ENCODE measurements at regions not wholly inside any gene's neighbourhood (a gene's known extent, or its start where the extent isn't known, plus 50 kb on each side); places are given as distances from the start of the nearest gene placed in this dataset.

- Histone ChIP-seq H3K4me1 (ENCODE audit: insufficient read depth, low read length, poor library complexity, severe bottlenecking) (no peaks in the 10 kb centered on the region), H3K9me3 (ENCODE audit: insufficient read depth, low read depth, low read length) (no peaks in the 10 kb centered on the region), H2AFZ (ENCODE audit: low read length) (no peak overlapping the region), H3F3A (ENCODE audit: low read depth) (no peaks in the 10 kb centered on the region), H3K9ac (ENCODE audit: low read depth, low read length, poor library complexity, severe bottlenecking) (no peak overlapping the region), H3K9me2 (replicated peaks; ENCODE audit: low read depth, low read length) (no peaks in the 10 kb centered on the region), H3K36me3 (ENCODE audit: insufficient read depth, low read length) (no peaks in the 10 kb centered on the region), H3K4me3 (ENCODE audit: low read length, poor library complexity, severe bottlenecking) (no peak overlapping the region), H4K20me1 (ENCODE audit: insufficient read depth, low read length, poor library complexity, severe bottlenecking) (no peaks in the 10 kb centered on the region), H3K79me2 (ENCODE audit: insufficient read depth, low read length) (no peaks in the 10 kb centered on the region), H3K27me3 (ENCODE audit: insufficient read depth, low read length, poor library complexity, severe bottlenecking) (no peaks in the 10 kb centered on the region), H3K4me2 (ENCODE audit: low read depth, low read length, poor library complexity, severe bottlenecking) (no peak overlapping the region)
- no peak for TF ChIP-seq EZH2phosphoT487 (IDR thresholded peaks at IDR 0.05; ENCODE audit: borderline replicate concordance)
- no peak for TF ChIP-seq CTCF (conservative IDR thresholded peaks at IDR 0.05; ENCODE audit: low read length)
Measured at GRCh38 chr18:34002130-34002529, 222.6 kb downstream of the NOL4 start.

DNA sequence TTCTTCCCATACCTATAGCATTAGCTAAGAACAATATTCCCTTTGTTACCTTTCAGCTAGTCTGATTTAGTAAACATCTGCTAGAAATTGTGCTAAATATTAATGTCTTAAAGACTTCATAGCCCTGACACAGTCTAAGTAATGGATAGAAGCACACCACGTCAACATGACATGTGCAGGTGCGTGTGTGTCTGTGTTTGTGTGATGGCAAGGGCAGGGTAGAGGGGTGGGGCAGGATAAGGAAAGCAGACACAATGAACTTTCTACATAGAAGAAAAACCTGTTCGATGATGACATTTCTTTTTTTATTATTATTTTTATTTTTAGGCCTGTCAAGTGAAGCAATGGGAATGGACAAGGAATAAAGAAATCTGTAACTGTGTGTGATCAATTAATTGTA, 223.3 kb downstream of the NOL4 start:
- Histone ChIP-seq H3K4me3 (ENCODE audit: low read length, poor library complexity, severe bottlenecking) (no peak overlapping the region), H3F3A (ENCODE audit: low read depth) (no peaks in the 10 kb centered on the region), H3K4me2 (ENCODE audit: low read depth, low read length, poor library complexity, severe bottlenecking) (no peak overlapping the region), H3K79me2 (ENCODE audit: insufficient read depth, low read length) (no peaks in the 10 kb centered on the region), H3K4me1 (ENCODE audit: insufficient read depth, low read length, poor library complexity, severe bottlenecking) (no peaks in the 10 kb centered on the region), H3K36me3 (ENCODE audit: insufficient read depth, low read length) (no peaks in the 10 kb centered on the region), H3K9ac (ENCODE audit: low read depth, low read length, poor library complexity, severe bottlenecking) (no peak overlapping the region), H4K20me1 (ENCODE audit: insufficient read depth, low read length, poor library complexity, severe bottlenecking) (no peaks in the 10 kb centered on the region), H2AFZ (ENCODE audit: low read length) (no peak overlapping the region), H3K27me3 (ENCODE audit: insufficient read depth, low read length, poor library complexity, severe bottlenecking) (no peaks in the 10 kb centered on the region), H3K9me2 (replicated peaks; ENCODE audit: low read depth, low read length) (no peaks in the 10 kb centered on the region), H3K9me3 (ENCODE audit: insufficient read depth, low read depth, low read length) (no peaks in the 10 kb centered on the region)
- no peak for TF ChIP-seq CTCF (conservative IDR thresholded peaks at IDR 0.05; ENCODE audit: low read length)
- TF ChIP-seq EZH2phosphoT487 (IDR thresholded peaks at IDR 0.05; ENCODE audit: borderline replicate concordance), result no peak

DNA sequence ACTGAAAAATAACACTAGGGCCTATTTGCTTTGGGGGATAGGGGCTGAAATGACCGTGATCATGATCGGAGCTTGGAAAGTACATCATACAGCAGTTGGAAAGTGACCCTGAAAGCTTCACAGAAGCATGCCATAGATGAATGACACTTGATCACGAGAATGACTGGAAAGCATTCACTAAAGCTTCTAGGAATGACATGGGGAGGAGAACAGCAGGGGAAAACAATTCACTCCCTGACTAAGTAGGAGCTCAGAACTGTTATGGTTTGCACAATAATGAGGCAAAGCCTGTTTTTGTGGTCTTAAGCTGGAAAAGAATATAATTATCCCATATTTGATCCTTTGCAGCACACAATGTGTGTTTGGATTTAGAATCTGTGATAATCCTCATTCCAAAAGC, 237.5 kb downstream of the NOL4 start:
- H3K4me2 ChIP-seq (ENCODE audit: low read depth, low read length, poor library complexity, severe bottlenecking), result no peak overlapping the region
- no peaks in the 10 kb centered on the region for H4K20me1 ChIP-seq (ENCODE audit: insufficient read depth, low read length, poor library complexity, severe bottlenecking)
- no peaks in the 10 kb centered on the region for H3K27me3 ChIP-seq (ENCODE audit: insufficient read depth, low read length, poor library complexity, severe bottlenecking)
- no peaks in the 10 kb centered on the region for H3F3A ChIP-seq (ENCODE audit: low read depth)
- H3K4me3 ChIP-seq (ENCODE audit: low read length, poor library complexity, severe bottlenecking), result no peak overlapping the region
- H3K36me3 ChIP-seq (ENCODE audit: insufficient read depth, low read length), result no peaks in the 10 kb centered on the region
- no peak for TF ChIP-seq EZH2phosphoT487 (IDR thresholded peaks at IDR 0.05; ENCODE audit: borderline replicate concordance)
- no peak for TF ChIP-seq CTCF (conservative IDR thresholded peaks at IDR 0.05; ENCODE audit: low read length)
- H3K9me3 ChIP-seq (ENCODE audit: insufficient read depth, low read depth, low read length), result no peaks in the 10 kb centered on the region
- H3K4me1 ChIP-seq (ENCODE audit: insufficient read depth, low read length, poor library complexity, severe bottlenecking), result no peaks in the 10 kb centered on the region
- H3K79me2 ChIP-seq (ENCODE audit: insufficient read depth, low read length), result no peaks in the 10 kb centered on the region
- H2AFZ ChIP-seq (ENCODE audit: low read length), result no peak overlapping the region
- H3K9me2 ChIP-seq (replicated peaks; ENCODE audit: low read depth, low read length), result no peaks in the 10 kb centered on the region
- no peak overlapping the region for H3K9ac ChIP-seq (ENCODE audit: low read depth, low read length, poor library complexity, severe bottlenecking)

Measured in Loucy (cell line).